H1 (cell line): ENCODE measurements at regions not wholly inside any gene's neighbourhood (a gene's known extent, or its start where the extent isn't known, plus 50 kb on each side); places are given as distances from the start of the nearest gene placed in this dataset.

ENCODE experiments used
- ATF3 ChIP-seq: IDR thresholded peaks from 2 replicates; pipeline ENCODE4 v1.6.1; 2011; ENCODE audit warnings: low read depth, mild to moderate bottlenecking, low read length; ENCODE audit not compliant: insufficient read depth
- CHD2 ChIP-seq: IDR thresholded peaks from 2 replicates; pipeline ENCODE4 v1.6.1; 2012; ENCODE audit warnings: low read length, improper control_type of control experiment
- CHD7 ChIP-seq: fragments of 300-600 bp; sonication (generic); IDR thresholded peaks from 2 replicates; pipeline ENCODE4 v1.7.1; 2012; ENCODE audit warnings: low read length, moderate library complexity, mild to moderate bottlenecking, inconsistent platforms; ENCODE audit not compliant: insufficient replicate concordance
- FOSL1 ChIP-seq: IDR thresholded peaks from 2 replicates; pipeline ENCODE4 v1.6.1; 2011; ENCODE audit warnings: mild to moderate bottlenecking, low read depth, low read length, moderate library complexity; ENCODE audit not compliant: insufficient read depth
- JUND ChIP-seq: IDR thresholded peaks from 2 replicates; pipeline ENCODE4 v1.6.1; 2011; ENCODE audit warnings: mild to moderate bottlenecking, improper control_type of control experiment, low read length
- MAX ChIP-seq: IDR thresholded peaks from 2 replicates; pipeline ENCODE4 v1.6.1; 2012; ENCODE audit warnings: inconsistent platforms
- PHF8 ChIP-seq: fragments of 200-600 bp; sonication (generic); conservative IDR thresholded peaks from 2 replicates; pipeline ENCODE4 v1.7.1; 2012; ENCODE audit warnings: low read depth, mild to moderate bottlenecking, inconsistent platforms, low read length, moderate library complexity
- POU5F1 ChIP-seq: IDR thresholded peaks from 2 replicates; pipeline ENCODE4 v1.6.1; 2011; ENCODE audit warnings: low read depth, mild to moderate bottlenecking, low read length, moderate library complexity
- SP4 ChIP-seq: IDR thresholded peaks from 2 replicates; pipeline ENCODE4 v1.6.1; 2012; ENCODE audit warnings: low read length, inconsistent platforms

- no peak for TF ChIP-seq CHD7
- no peak for TF ChIP-seq FOSL1
- no peak for TF ChIP-seq SP4
- no peak for TF ChIP-seq CHD2
- TF ChIP-seq JUND: no peak
- no peak for TF ChIP-seq ATF3
- no peak for TF ChIP-seq PHF8
- TF ChIP-seq POU5F1: no peak
- no peak for TF ChIP-seq MAX
Observed at GRCh38 chr7:17633067-17633466, 307.2 kb downstream of the SNX13 start (continued).
